Activated CD8-positive, alpha-beta memory T cell treated with anti-CD3 and anti-CD28 coated beads, Interleukin-2, amount 50 U/mL, for 1 hour (primary cell): ENCODE measurements at regions not wholly inside any gene's neighbourhood (a gene's known extent, or its start where the extent isn't known, plus 50 kb on each side); places are given as distances from the start of the nearest gene placed in this dataset.
"Not testable (repeated sequence)": the region's sequence is repeated elsewhere in the genome, so short reads cannot be mapped to it uniquely, and the experiment has no call there.

Experiments
- DNase-seq: peaks from one replicate; pipeline ENCODE4 v3.0.0-alpha.2; 2020; ENCODE audit errors: extremely low read depth

DNA sequence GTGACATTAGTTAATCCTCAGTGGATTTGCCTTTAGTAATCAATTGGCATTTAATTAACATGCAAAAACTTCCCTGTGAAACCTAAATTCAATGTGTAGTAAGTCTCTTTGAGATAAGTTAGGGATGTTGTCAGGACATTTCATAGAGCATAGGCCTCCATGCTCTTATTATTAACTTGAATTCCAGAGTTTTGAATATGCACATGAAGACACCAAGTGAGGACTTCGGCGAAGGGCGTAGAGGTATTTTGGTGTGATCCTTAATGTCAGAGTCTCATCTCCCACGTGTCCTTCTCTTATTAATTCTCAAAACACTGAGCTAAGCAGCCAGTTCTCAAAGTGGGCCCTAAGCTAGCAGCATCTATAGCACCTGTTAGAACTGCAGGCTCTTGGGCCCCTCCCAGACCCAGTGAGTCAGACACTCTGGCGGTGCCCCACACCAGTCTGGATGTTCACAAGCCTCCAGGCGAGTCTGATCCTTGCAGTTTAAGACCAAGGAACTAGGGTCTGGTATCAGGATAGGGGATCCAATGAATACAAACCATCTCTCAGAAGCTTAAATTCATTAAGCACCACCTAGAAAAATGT, 292.1 kb downstream of the QKI start:
- DNase-seq, result no peak

DNA sequence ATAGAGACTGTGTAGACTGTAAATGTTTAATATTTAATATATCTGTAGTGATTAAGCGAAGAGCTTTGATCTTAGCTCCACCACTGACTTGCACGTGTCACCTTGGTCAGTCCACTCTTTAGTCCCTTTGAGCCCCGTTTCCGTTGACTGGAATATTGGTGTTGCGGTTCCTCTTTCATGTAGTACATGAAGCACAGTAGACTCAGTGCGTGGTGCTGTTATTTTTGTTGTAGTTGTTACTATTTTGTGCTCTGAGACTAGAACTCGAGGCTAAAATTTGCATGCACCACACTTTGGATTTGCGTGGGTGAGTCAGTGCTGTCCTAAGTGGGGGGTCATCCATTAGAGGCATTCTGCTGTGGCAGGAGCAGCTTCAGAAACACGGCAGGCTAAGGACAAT, 291.4 kb downstream of the QKI start:
- no peak for DNase-seq

GRCh38 chr6:163702736-163703135, 288.2 kb downstream of the QKI start:
- DNase-seq, result no peak

GRCh38 chr6:163701762-163702161, 287.2 kb downstream of the QKI start:
- DNase-seq, result no peak

GRCh38 chr6:163698086-163698485, 283.6 kb downstream of the QKI start:
- no peak for DNase-seq

DNA sequence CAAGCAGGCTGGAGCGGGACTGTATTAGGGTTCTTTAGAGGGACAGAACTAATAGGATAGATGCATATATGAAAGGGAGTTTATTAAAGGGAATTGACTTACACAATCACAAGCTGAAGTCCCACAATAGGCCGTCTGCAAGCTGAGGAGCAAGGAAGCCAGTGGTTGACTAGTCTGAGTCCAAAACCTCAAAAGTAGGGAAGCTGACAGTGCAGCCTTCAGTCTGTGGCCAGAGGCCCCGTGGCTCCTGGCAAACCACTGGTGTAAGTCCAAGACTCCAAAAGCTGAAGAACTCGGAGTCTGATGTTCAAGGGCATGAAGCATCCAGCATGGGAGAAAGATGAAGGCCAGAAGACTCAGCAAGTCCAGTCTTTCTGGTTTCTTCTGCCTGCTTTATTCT, 281.8 kb downstream of the QKI start:
- DNase-seq, result not testable (repeated sequence)

DNA sequence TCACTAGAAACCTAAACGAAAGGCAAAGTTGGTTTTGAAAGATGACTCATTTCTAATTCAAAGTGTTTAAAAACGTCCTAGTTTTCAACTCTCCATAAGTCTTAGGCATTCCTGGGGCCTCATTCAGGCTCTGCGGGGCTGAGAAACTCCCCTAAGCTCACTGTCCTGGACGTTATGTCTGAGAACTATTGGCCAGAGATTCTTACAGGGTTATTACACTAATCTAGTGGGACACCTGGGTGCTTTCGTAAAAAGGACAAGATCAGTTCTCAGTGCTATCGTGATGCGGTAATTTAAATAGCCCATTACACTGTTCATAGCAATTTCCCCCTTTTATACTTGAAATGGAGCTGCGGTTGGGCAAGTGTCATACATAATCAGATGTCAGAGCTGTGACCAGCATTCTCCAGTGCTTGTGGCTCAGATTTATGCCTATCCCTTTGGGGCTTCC, 280.9 kb downstream of the QKI start:
- no peak for DNase-seq

- no peak for DNase-seq
Measured at GRCh38 chr6:163694988-163695398, 280.5 kb downstream of the QKI start.

GRCh38 chr6:163694072-163694471, 279.6 kb downstream of the QKI start:
- no peak for DNase-seq

DNA sequence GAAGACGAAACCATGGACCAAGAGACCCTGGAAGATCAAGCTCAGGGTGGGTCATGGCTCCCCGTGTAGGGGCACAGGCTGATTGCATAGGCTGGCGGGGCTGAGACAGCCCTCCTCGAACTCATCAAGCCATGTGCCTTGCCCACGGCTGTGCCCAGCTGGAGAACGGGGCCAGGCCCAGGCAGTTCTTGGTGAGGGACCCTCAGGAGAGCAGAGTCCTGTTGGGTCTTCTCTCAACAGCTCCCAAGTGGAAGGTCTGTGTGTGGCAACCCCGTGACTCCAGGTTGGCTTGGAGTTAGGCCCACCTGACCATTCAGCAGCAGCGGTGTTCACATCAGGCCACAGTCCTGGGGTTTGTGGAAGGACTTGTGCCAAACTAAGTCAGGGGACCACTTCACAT, 276.5 kb downstream of the QKI start:
- no peak for DNase-seq

GRCh38 chr6:163688739-163689362, 274.3 kb downstream of the QKI start:
- DNase-seq, result no peak

DNA sequence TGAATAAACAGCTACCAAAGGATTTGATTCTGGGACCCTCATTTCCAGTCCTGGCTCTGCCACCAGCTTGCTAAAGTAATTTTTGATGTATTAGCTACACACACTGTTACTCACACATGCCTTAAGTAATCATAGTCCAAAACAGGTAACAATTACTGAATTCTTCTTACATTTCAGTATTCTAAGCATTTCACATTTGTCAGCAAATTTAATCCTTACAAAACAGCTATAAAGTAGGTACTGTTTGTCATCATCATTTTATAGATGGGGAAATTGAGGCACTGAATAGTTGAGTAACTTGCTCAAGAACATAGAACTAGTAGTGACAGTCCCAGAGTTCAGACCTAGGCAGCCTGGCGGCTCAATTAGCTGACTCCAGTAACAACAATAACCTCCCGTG, 272.6 kb downstream of the QKI start:
- DNase-seq, result no peak

GRCh38 chr6:163686301-163686700, 271.8 kb downstream of the QKI start:
- no peak for DNase-seq

GRCh38 chr6:163683105-163683622, 268.6 kb downstream of the QKI start:
- DNase-seq, result no peak

DNA sequence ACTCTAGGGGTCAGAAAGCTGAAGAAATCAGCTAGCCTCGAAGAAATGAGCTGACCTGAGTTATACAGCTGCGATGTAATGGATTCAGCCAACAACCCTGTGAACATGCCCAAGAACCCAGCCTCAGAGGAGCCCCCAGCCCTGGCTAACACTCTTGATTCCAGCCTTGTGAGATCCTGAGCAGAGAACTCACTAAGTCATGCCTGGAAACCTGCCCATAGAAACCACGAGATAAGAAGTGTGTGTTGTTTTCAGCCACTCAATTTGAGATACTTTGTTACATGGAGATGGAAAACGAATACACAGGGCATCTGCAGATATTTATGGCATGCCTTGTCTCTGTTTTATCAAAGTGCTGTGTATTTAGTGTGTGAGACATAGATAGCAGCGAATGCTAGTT, 265.2 kb downstream of the QKI start:
- no peak for DNase-seq

DNA sequence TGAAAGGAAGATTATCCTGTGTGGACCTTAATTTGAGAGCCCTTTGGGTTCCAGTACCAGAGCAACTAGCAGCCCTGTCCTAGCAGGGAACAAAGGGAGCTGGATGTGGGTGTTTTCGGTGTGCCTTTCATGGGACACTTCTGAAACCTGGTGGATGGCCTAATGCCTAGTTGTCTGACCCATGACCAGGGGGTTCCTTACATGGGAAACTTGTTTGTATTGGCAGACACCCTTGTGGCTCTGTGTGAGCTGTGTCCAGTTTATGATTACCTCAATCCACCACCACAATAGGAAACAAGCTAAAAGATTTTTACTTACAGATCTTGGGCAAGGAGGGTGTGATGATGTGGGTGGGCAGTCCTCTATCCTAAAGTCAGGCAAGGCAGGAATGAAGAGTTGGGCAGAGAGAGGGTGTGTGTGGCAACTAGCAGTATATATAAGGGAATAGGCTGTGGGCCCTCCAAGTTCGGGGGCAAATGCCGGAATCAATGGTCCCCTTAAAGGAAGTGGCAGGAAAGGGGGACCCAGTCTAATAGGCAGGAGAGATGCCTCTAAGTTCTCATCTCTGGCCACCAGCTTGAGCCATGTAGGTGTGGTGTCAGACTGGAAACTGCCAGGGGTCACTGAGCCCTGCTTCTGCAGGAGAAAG, 264.6 kb downstream of the QKI start:
- no peak for DNase-seq

DNA sequence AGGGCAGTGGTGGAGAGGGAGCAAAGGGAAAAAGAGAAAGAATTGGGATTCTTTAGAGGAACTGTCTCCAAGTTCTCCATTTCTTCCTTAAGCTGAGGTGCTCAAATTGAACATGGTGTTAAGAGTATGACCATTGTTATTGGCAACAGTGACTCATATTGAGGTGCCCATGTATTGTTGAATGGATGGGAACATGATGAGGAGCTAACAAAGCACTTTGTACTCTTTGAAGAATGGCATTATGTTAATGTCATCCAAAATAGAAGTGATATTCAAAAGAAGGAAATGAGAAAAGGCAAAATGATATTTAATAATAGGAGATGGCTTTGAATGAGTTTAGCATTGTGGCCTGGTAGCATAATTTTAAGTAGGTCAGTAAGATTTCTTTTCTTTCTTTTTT, 261.1 kb downstream of the QKI start:
- DNase-seq, result no peak

- no peak for DNase-seq
Measured at GRCh38 chr6:163672710-163673109, 258.2 kb downstream of the QKI start.

DNA sequence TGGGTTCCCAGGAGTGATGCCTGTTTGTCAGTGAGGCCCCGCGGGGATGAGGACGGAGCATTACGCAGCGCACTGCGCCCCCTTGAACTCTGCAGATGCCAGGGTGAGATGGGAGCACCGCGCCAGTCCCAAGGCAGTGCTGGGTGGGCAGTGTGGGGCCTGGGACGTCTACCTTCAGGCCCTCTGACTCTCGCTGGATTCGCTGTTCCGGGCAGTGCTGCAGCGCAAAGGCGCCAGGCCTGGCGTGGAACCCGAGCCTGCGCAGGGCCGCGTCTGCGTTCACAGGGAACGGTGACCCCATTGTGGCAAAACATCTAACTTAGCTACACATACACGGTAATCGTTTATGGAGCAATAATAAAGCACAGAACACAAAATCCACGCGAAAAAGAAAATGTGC, 257.3 kb downstream of the QKI start:
- no peak for DNase-seq

- DNase-seq, result no peak
Measured at GRCh38 chr6:163671355-163671754, 256.8 kb downstream of the QKI start.

DNA sequence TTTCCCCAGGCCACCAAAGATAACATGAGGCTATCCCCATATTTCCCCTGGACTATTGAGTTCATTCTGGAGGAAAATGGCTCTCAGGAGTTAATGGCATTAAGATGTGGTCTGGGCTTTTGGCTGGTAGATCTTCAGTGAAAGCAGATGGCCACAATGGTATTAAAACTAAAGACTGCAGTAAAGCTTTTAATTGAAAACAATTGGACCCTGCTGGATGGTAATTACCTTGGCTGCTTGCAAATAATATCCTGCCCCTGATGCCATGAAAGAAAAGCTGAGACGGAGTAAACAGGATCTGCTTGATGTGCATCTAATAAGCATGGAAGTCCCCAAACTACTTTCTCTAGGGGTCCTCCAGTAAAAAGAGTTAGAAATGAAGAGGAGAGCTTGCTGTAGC, 255.8 kb downstream of the QKI start:
- DNase-seq, result no peak

DNA sequence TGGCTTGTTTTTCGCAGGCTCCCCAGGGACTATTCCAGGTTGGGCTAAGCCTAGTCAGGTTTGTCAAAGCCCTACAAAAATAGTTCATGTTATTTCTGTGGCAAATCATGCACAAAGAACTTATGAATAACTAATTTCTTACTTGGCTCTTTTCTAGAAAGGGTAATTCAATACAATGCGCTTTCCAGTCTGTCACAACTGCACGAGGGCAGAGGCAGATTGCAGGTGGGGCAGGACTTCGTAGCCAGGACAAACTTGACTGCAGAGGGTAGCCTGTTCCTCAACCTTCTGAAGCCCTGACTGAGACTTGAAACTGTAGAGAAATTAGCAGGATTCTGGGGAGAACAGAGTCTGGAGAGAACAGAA, 253.5 kb downstream of the QKI start:
- DNase-seq, result no peak

DNA sequence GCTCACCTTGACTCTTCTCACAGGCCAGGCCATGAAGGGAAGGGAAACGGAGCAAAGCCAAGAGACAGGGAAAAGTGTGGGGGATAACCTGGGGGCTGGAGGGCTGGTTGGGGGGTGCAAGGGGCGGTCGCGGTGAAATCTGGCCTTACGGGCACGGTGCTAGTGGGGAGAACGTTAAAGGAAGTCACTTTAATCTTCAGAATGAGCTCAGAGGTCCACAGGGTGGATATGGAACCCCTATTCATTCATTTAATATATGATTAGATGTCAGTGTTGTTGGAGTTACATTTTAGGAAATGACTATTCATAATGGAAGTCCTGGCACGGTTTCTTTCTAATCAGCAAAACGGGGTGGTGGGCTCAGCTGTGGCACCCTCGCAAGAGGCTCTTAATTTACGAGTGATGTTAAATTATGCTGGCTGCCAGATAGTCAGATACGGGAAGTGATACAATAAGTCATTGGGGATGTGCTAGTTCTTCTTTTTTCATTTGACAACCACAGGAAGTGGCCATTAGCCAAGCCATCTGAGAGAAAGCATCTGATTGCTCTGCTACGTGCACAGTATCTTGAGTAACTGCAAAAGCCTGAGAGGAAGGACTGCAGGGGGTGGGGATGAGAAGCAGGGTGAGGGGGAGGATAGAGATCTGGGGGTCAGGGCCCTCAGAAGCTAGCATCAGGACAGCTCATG, 253.0 kb downstream of the QKI start:
- DNase-seq, result no peak
